HG02763 (cell line): ENCODE measurements at regions not wholly inside any gene's neighbourhood (a gene's known extent, or its start where the extent isn't known, plus 50 kb on each side); places are given as distances from the start of the nearest gene placed in this dataset.
"Not testable (repeated sequence)": the region's sequence is repeated elsewhere in the genome, so short reads cannot be mapped to it uniquely, and the experiment has no call there.

Experiments used
- ATAC-seq: cut with Tn5 transposase; IDR thresholded peaks from one replicate; pipeline ENCODE4 v1.9.1; 2021; ENCODE audit warnings: mild to moderate bottlenecking, moderate library complexity; ENCODE audit not compliant: unreplicated experiment

- ATAC-seq, result no peak
Measured at GRCh38 chr21:35169574-35169973, 120.5 kb upstream of the RUNX1 start.

- no peak for ATAC-seq
Measured at GRCh38 chr21:35168735-35169134, 119.6 kb upstream of the RUNX1 start.

GRCh38 chr21:35164971-35165483, 115.9 kb upstream of the RUNX1 start:
- ATAC-seq, result no peak

- ATAC-seq, result no peak
Measured at GRCh38 chr21:35164380-35164779, 115.3 kb upstream of the RUNX1 start.

GRCh38 chr21:35163411-35163810, 114.3 kb upstream of the RUNX1 start:
- ATAC-seq, result no peak

GRCh38 chr21:35162831-35163230, 113.7 kb upstream of the RUNX1 start:
- ATAC-seq, result no peak

- no peak for ATAC-seq
Measured at GRCh38 chr21:35159881-35160280, 110.8 kb upstream of the RUNX1 start.

- ATAC-seq, result not testable (repeated sequence)
Measured at GRCh38 chr21:35157374-35157773, 108.3 kb upstream of the RUNX1 start.

- ATAC-seq, result no peak
Measured at GRCh38 chr21:35156293-35157278, 107.5 kb upstream of the RUNX1 start.

- no peak for ATAC-seq
Measured at GRCh38 chr21:35154788-35155187, 105.7 kb upstream of the RUNX1 start.

- no peak for ATAC-seq
Measured at GRCh38 chr21:35153671-35154070, 104.6 kb upstream of the RUNX1 start.

GRCh38 chr21:35150562-35151226, 101.6 kb upstream of the RUNX1 start:
- ATAC-seq, result no peak

- no peak for ATAC-seq
Measured at GRCh38 chr21:35149698-35150097, 100.6 kb upstream of the RUNX1 start.

GRCh38 chr21:35147439-35147838, 98.3 kb upstream of the RUNX1 start:
- no peak for ATAC-seq

- ATAC-seq, result no peak
Measured at GRCh38 chr21:35145626-35146233, 96.6 kb upstream of the RUNX1 start.

- ATAC-seq, result no peak
Measured at GRCh38 chr21:35144978-35145377, 95.9 kb upstream of the RUNX1 start.

GRCh38 chr21:35142036-35142815, 93.1 kb upstream of the RUNX1 start:
- no peak for ATAC-seq

GRCh38 chr21:35139382-35139715, 90.2 kb upstream of the RUNX1 start:
- ATAC-seq, result no peak

- no peak for ATAC-seq
Measured at GRCh38 chr21:35138665-35139381, 89.7 kb upstream of the RUNX1 start.

- no peak for ATAC-seq
Measured at GRCh38 chr21:35136586-35137219, 87.6 kb upstream of the RUNX1 start.
